Fibroblast of skin of right quadriceps (primary cell): ENCODE measurements at regions not wholly inside any gene's neighbourhood (a gene's known extent, or its start where the extent isn't known, plus 50 kb on each side); places are given as distances from the start of the nearest gene placed in this dataset.

Experiments used
- DNase-seq: peaks from one replicate; pipeline ENCODE4 v3.0.0-alpha.2; 2013

DNA sequence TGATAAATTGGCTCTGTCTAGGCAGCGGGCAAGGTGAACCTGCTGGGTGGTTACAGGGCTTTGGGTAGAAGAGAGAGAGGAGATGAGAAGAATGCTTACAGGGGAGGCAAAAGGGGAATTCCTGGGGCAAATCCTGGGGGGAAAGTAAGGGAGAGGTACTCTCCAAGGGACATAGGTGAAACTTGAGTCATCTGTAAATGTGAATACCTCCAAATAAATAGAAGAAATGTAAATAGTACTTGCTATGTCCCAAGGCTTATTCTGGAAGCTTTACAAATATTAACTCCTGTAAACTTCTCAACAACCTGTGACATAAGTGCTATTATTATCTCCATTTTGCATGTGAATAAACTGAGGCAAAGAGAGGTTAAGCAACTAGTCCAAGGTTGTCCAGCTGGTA lies 57.7 kb upstream of the CDK13 start:
- DNase-seq, result no peak

DNA sequence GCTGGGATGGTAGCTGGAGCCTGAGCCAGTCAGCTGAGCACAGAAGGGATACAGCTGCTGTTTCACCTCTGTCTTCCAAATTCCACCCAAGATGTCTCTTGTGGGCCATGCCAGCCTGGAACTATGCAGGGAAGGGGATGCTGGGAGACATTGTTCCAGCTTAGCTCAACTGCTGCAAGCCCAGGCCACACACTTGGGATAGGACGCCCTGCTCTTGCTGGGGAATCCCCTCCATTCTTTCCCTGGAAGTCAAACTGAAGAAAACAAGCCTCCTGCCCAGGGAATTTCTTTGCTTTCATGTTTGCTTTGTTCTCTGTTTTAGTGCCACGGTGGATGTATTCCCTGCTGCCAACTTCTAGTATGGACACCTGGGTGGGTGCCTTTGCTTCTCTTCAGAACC lies 55.2 kb upstream of the CDK13 start:
- no peak for DNase-seq

DNA sequence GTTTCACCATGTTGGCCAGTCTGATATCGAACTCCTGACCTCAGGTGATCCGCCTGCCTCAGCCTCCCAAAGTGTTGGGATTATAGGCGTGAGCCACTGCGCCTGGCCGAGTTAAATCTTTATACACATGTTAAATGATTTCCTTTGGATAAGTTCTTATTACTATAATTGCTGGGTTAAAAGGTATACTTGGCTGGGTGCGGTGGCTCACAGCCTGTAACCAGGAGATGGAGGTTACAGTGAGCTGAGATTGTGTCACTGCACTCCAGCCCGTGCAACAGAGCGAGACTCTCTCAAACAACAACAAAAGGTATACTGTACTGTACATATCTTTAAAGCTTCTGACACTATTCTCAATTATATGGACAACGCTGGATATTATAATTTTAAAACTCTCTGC lies 53.2 kb upstream of the CDK13 start:
- no peak for DNase-seq

DNA sequence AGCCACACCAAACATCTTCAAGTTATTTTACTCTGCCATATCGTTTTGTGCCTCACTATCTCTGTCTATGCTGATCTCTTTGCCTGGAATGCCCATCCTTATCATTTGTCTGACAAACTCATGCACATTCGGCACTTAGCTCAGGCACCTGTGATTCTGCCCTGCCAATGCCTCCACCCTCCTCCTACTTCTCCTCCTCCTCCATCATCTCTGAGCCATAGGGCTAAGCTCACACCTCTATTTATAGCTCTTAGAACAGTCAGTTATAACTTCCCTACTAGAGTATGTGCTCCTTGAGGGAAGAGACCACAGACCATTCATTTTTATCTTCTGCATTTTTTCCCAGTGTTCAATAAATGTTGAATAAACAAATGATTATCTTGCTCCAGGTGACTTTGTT lies 51.2 kb upstream of the CDK13 start:
- DNase-seq, result no peak
